Testis (tissue), 2 donors: ENCODE measurements at regions not wholly inside any gene's neighbourhood (a gene's known extent, or its start where the extent isn't known, plus 50 kb on each side); places are given as distances from the start of the nearest gene placed in this dataset.

Experiments
- CTCF ChIP-seq, 3 experiments: fragments of 450-650 bp in 2 of 3; fragments of 200-600 bp in 1 of 3; sonication (generic) in 1 of 3; IDR thresholded peaks; one replicate each; pipeline ENCODE4 v1.5.1; 2016 to 2019; ENCODE audit warnings: antibody characterized with exemption in 3 of 3, mild to moderate bottlenecking in 2 of 3, moderate library complexity in 1 of 3
- POLR2A ChIP-seq: fragments of 450-650 bp; IDR thresholded peaks from one replicate; pipeline ENCODE4 v1.6.1; 2017; ENCODE audit warnings: antibody characterized with exemption, mild to moderate bottlenecking, moderate library complexity

- TF ChIP-seq POLR2A (no peak), CTCF (IDR thresholded peaks at IDR 0.05) (no peak)
Measured at GRCh38 chr7:153030976-153031375, 271.4 kb downstream of the ACTR3B start.
